ENCODE measurements at regions not wholly inside any gene's neighbourhood (a gene's known extent, or its start where the extent isn't known, plus 50 kb on each side); places are given as distances from the start of the nearest gene placed in this dataset.

DNA sequence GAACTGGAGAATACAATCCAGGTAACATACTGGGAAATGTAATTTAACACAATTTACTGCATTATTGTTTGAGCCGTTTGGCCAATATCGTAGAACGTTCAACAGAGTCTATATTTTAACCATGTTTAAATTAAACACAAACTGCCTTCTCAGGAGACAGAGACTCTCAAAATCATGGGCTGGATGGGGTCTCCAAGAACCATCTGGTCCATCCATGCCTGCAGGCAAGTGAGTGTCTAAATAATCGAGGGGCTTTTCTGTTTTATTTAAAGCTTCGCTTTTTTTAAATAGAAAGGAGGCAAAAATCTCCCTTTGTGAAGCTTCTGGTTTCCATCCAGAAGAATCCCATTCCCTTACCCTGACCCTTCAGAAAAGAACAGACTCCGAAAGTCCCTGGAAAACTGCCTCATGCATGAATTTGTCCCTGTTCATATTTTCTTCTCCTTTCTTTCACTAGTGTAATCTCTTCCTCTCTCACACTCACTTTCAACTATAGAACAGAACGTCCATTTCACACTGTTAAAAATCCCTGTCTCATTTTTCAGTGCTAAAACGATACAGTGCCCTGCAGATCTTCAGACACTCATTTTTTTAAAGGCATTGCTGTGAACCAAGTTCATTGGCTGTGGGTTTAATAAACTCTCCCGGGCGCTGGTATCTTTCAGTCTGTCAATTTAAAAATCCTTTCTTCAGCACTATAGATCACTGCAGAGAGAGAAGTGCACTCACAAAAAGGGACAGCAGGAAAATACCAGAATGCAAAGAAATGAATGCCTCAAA lies 111.4 kb upstream of the TOM1L1 start:
- H3K27me3 ChIP-seq (ENCODE audit: insufficient read depth, low read length, poor library complexity, severe bottlenecking) = no peaks in the 10 kb centered on the region
- H4K20me1 ChIP-seq (ENCODE audit: insufficient read depth, low read length, poor library complexity, severe bottlenecking) = no peaks in the 10 kb centered on the region
- H3F3A ChIP-seq (ENCODE audit: low read depth) = no peaks in the 10 kb centered on the region
- H3K9me3 ChIP-seq (ENCODE audit: insufficient read depth, low read depth, low read length) = no peaks in the 10 kb centered on the region
- H3K36me3 ChIP-seq (ENCODE audit: insufficient read depth, low read length) = no peaks in the 10 kb centered on the region
- H3K9me2 ChIP-seq (replicated peaks; ENCODE audit: low read depth, low read length) = no peaks in the 10 kb centered on the region
- no peak for TF ChIP-seq EZH2phosphoT487 (IDR thresholded peaks at IDR 0.05; ENCODE audit: borderline replicate concordance)
- TF ChIP-seq, protein P1, sequence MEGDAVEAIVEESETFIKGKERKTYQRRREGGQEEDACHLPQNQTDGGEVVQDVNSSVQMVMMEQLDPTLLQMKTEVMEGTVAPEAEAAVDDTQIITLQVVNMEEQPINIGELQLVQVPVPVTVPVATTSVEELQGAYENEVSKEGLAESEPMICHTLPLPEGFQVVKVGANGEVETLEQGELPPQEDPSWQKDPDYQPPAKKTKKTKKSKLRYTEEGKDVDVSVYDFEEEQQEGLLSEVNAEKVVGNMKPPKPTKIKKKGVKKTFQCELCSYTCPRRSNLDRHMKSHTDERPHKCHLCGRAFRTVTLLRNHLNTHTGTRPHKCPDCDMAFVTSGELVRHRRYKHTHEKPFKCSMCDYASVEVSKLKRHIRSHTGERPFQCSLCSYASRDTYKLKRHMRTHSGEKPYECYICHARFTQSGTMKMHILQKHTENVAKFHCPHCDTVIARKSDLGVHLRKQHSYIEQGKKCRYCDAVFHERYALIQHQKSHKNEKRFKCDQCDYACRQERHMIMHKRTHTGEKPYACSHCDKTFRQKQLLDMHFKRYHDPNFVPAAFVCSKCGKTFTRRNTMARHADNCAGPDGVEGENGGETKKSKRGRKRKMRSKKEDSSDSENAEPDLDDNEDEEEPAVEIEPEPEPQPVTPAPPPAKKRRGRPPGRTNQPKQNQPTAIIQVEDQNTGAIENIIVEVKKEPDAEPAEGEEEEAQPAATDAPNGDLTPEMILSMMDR (conservative IDR thresholded peaks at IDR 0.05; ENCODE audit: low read length) = no peak
- H3K4me1 ChIP-seq (ENCODE audit: insufficient read depth, low read length, poor library complexity, severe bottlenecking) = no peaks in the 10 kb centered on the region
- no peaks in the 10 kb centered on the region for H3K79me2 ChIP-seq (ENCODE audit: insufficient read depth, low read length)
- no peak overlapping the region for H3K9ac ChIP-seq (ENCODE audit: low read depth, low read length, poor library complexity, severe bottlenecking)
- no peak overlapping the region for H3K4me2 ChIP-seq (ENCODE audit: low read depth, low read length, poor library complexity, severe bottlenecking)
- no peak overlapping the region for H2AFZ ChIP-seq (ENCODE audit: low read length)
- no peak overlapping the region for H3K4me3 ChIP-seq (ENCODE audit: low read length, poor library complexity, severe bottlenecking)

- no peaks in the 10 kb centered on the region for H3K79me2 ChIP-seq (ENCODE audit: insufficient read depth, low read length)
- no peaks in the 10 kb centered on the region for H3K36me3 ChIP-seq (ENCODE audit: insufficient read depth, low read length)
- H2AFZ ChIP-seq (ENCODE audit: low read length) = no peak overlapping the region
- TF ChIP-seq, protein P1 (conservative IDR thresholded peaks at IDR 0.05; ENCODE audit: low read length) = no peak
- TF ChIP-seq EZH2phosphoT487 (IDR thresholded peaks at IDR 0.05; ENCODE audit: borderline replicate concordance) = no peak
- H3K4me1 ChIP-seq (ENCODE audit: insufficient read depth, low read length, poor library complexity, severe bottlenecking) = no peaks in the 10 kb centered on the region
- H3K4me3 ChIP-seq (ENCODE audit: low read length, poor library complexity, severe bottlenecking) = no peak overlapping the region
- H3K9ac ChIP-seq (ENCODE audit: low read depth, low read length, poor library complexity, severe bottlenecking) = no peak overlapping the region
- H3K27me3 ChIP-seq (ENCODE audit: insufficient read depth, low read length, poor library complexity, severe bottlenecking) = no peaks in the 10 kb centered on the region
- H3K9me3 ChIP-seq (ENCODE audit: insufficient read depth, low read depth, low read length) = no peaks in the 10 kb centered on the region; the same call in 1 of the 2 replicates
- H3F3A ChIP-seq (ENCODE audit: low read depth) = no peaks in the 10 kb centered on the region
- no peaks in the 10 kb centered on the region for H3K9me2 ChIP-seq (replicated peaks; ENCODE audit: low read depth, low read length)
- H3K4me2 ChIP-seq (ENCODE audit: low read depth, low read length, poor library complexity, severe bottlenecking) = no peak overlapping the region
- no peaks in the 10 kb centered on the region for H4K20me1 ChIP-seq (ENCODE audit: insufficient read depth, low read length, poor library complexity, severe bottlenecking)
Measured at GRCh38 chr17:54793271-54793670, 107.4 kb upstream of the TOM1L1 start.

DNA sequence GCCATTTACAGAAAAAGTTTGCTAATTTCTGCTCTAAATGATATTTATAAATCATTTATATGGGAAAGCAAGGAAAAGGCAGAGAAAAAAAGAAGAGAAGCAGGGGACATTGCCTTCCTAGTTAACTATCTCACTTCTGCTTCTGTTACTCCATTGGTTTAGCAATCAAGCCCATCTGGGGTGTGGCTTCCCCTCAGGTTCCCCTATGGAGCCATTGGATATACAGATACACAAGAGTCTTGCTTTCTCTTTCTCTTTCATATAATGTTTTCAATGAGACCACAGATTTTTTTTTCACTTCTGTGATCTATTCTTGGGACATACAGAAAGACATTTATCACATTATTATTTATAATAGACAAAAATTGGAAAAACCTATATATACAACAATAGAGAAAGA lies 105.6 kb upstream of the TOM1L1 start:
- no peak overlapping the region for H3K4me3 ChIP-seq (ENCODE audit: low read length, poor library complexity, severe bottlenecking)
- H4K20me1 ChIP-seq (ENCODE audit: insufficient read depth, low read length, poor library complexity, severe bottlenecking) = no peaks in the 10 kb centered on the region
- no peak overlapping the region for H3K9ac ChIP-seq (ENCODE audit: low read depth, low read length, poor library complexity, severe bottlenecking)
- no peak overlapping the region for H3K4me2 ChIP-seq (ENCODE audit: low read depth, low read length, poor library complexity, severe bottlenecking)
- no peaks in the 10 kb centered on the region for H3K36me3 ChIP-seq (ENCODE audit: insufficient read depth, low read length)
- no peak for TF ChIP-seq EZH2phosphoT487 (IDR thresholded peaks at IDR 0.05; ENCODE audit: borderline replicate concordance)
- TF ChIP-seq, protein P1 (conservative IDR thresholded peaks at IDR 0.05; ENCODE audit: low read length) = no peak
- H3K27me3 ChIP-seq (ENCODE audit: insufficient read depth, low read length, poor library complexity, severe bottlenecking) = no peaks in the 10 kb centered on the region
- H3K9me2 ChIP-seq (replicated peaks; ENCODE audit: low read depth, low read length) = no peaks in the 10 kb centered on the region
- H3K9me3 ChIP-seq (ENCODE audit: insufficient read depth, low read depth, low read length) = no peaks in the 10 kb centered on the region; the same call in 1 of the 2 replicates
- H3K4me1 ChIP-seq (ENCODE audit: insufficient read depth, low read length, poor library complexity, severe bottlenecking) = no peaks in the 10 kb centered on the region
- H2AFZ ChIP-seq (ENCODE audit: low read length) = no peak overlapping the region
- H3F3A ChIP-seq (ENCODE audit: low read depth) = no peaks in the 10 kb centered on the region
- H3K79me2 ChIP-seq (ENCODE audit: insufficient read depth, low read length) = no peaks in the 10 kb centered on the region

Measured in Loucy (cell line).